ENCODE measurements at regions not wholly inside any gene's neighbourhood (a gene's known extent, or its start where the extent isn't known, plus 50 kb on each side); places are given as distances from the start of the nearest gene placed in this dataset.

GRCh38 chr4:81557306-81557705, 85.6 kb upstream of the RASGEF1B start:
- DNase-seq (ENCODE audit: low read depth, low spot score), result no peak

- DNase-seq (ENCODE audit: low read depth, low spot score), result no peak
These were observed 83.8 kb upstream of the RASGEF1B start for GRCh38 chr4:81555489-81555888.

GRCh38 chr4:81552086-81552485, 80.4 kb upstream of the RASGEF1B start:
- no peak for DNase-seq (ENCODE audit: low read depth, low spot score)

- DNase-seq (ENCODE audit: low read depth, low spot score), result no peak
These were observed 78.7 kb upstream of the RASGEF1B start for GRCh38 chr4:81550388-81550859.

GRCh38 chr4:81549984-81550383, 78.3 kb upstream of the RASGEF1B start:
- no peak for DNase-seq (ENCODE audit: low read depth, low spot score)

GRCh38 chr4:81546777-81547176, 75.1 kb upstream of the RASGEF1B start:
- DNase-seq (ENCODE audit: low read depth, low spot score), result no peak

- DNase-seq (ENCODE audit: low read depth, low spot score), result no peak
These were observed 69.6 kb upstream of the RASGEF1B start for GRCh38 chr4:81541161-81541945.

GRCh38 chr4:81538716-81539427, 67.2 kb upstream of the RASGEF1B start:
- no peak for DNase-seq (ENCODE audit: low read depth, low spot score)

GRCh38 chr4:81531410-81531809, 59.7 kb upstream of the RASGEF1B start:
- DNase-seq (ENCODE audit: low read depth, low spot score), result no peak

GRCh38 chr4:81528979-81529378, 57.3 kb upstream of the RASGEF1B start:
- DNase-seq (ENCODE audit: low read depth, low spot score), result no peak

GRCh38 chr4:81528200-81528599, 56.5 kb upstream of the RASGEF1B start:
- DNase-seq (ENCODE audit: low read depth, low spot score), result no peak

GRCh38 chr4:81527709-81528108, 56.0 kb upstream of the RASGEF1B start:
- no peak for DNase-seq (ENCODE audit: low read depth, low spot score)

- DNase-seq (ENCODE audit: low read depth, low spot score), result no peak
These were observed 55.4 kb upstream of the RASGEF1B start for GRCh38 chr4:81527115-81527514.

- DNase-seq (ENCODE audit: low read depth, low spot score), result no peak
These were observed 55.0 kb upstream of the RASGEF1B start for GRCh38 chr4:81526706-81527105.

GRCh38 chr4:81523672-81524327, 52.1 kb upstream of the RASGEF1B start:
- DNase-seq (ENCODE audit: low read depth, low spot score), result no peak

- no peak for DNase-seq (ENCODE audit: low read depth, low spot score)
These were observed 51.0 kb upstream of the RASGEF1B start for GRCh38 chr4:81522711-81523110.

- DNase-seq (ENCODE audit: low read depth, low spot score), result no peak
These were observed 50.0 kb upstream of the RASGEF1B start for GRCh38 chr4:81521708-81522107.

All from astrocyte of the hippocampus (primary cell).